ENCODE measurements at regions not wholly inside any gene's neighbourhood (a gene's known extent, or its start where the extent isn't known, plus 50 kb on each side); places are given as distances from the start of the nearest gene placed in this dataset.

DNA sequence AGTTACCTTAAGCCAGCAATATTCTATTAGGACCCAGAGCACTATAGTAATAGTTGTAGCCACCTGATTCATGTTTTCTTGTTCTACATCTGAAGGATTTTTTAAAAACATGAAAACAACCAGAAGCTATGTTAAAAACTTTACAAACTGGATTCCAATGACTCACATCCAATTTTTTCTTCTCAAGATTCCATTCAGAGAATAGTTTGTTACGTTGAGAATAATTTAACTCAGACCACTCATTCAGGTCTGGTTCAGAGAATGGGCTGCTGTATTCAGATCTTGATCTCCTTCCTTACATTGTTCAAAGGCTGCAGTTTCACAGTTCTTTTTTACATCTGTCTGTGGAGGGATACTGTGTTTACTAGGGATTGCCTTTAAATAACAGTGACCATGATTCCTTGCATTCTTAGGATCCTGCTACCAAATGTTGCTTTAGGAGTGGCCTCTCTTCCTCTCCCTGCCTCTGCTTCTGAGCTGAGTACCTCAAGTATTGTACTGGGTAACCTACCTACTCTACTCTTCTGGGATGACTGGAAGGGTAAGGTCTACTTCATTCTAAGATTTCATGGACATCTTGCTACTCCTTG is 448.0 kb upstream of the FBXO33 start:
- H3K79me2 ChIP-seq (ENCODE audit: low read length), result no peaks in the 10 kb centered on the region
- H3K4me1 ChIP-seq (ENCODE audit: low read length), result no peaks in the 10 kb centered on the region
- no peaks in the 10 kb centered on the region for H4K20me1 ChIP-seq (ENCODE audit: insufficient read depth, low read depth, low read length)
- DNase-seq, result no peak
- no peaks in the 10 kb centered on the region for H3K9me2 ChIP-seq (replicated peaks; ENCODE audit: insufficient read depth, low read length)
- no peak overlapping the region for H2AFZ ChIP-seq (ENCODE audit: low read length)
- no peaks in the 10 kb centered on the region for H3K36me3 ChIP-seq (ENCODE audit: insufficient read depth, low read length)
- H3K4me3 ChIP-seq (ENCODE audit: low read length), result no peak overlapping the region
- H3K27ac ChIP-seq (ENCODE audit: low read length), result no peak overlapping the region
- H3K9ac ChIP-seq (ENCODE audit: low read length), result no peak overlapping the region
- H3K9me3 ChIP-seq (ENCODE audit: low read length), result no peaks in the 10 kb centered on the region; the same call in 1 of the 2 replicates
- peaks cover 4% of the 10 kb centered on the region; the same call in 1 of the 2 replicates for H3K27me3 ChIP-seq (ENCODE audit: low read length)
- H3K4me2 ChIP-seq (ENCODE audit: low read depth, low read length, poor library complexity, severe bottlenecking), result no peak overlapping the region

DNA sequence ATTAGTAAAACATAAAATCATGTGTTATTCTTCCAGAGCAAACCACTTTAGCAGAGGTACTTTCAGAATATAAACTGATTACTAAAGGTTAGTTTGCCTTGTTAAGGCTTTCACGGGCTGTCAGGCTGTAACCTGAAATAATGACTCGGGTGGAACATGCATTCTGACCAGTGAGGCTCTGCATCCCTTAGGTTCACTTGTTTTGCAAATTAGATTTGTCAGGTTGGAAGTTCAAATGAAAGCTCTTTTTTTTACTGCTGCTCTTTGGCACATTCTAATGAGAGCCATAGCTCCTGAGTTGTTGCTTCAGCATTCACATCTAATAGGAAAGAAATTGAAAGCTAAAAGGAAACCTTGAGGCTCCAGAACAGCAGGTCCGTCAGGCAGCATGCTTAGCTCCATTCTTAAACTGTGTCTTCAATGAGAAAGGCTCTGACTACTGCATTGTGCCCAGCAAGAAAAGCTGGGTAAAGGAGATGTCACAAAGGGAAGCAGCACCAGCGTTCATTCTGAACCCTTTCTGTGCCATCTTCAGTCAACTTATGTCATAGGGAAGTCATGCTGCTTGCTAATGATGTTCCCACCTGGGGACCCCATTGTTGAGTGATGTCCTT is 445.5 kb upstream of the FBXO33 start:
- Histone ChIP-seq H3K4me3 (ENCODE audit: low read length) (no peak overlapping the region), H2AFZ (ENCODE audit: low read length) (no peak overlapping the region), H3K9me2 (replicated peaks; ENCODE audit: insufficient read depth, low read length) (no peaks in the 10 kb centered on the region), H3K4me1 (ENCODE audit: low read length) (no peaks in the 10 kb centered on the region), H4K20me1 (ENCODE audit: insufficient read depth, low read depth, low read length) (no peaks in the 10 kb centered on the region), H3K9ac (ENCODE audit: low read length) (no peak overlapping the region), H3K4me2 (ENCODE audit: low read depth, low read length, poor library complexity, severe bottlenecking) (no peak overlapping the region), H3K27me3 (ENCODE audit: low read length) (no peaks in the 10 kb centered on the region), H3K9me3 (ENCODE audit: low read length) (no peaks in the 10 kb centered on the region), H3K27ac (ENCODE audit: low read length) (no peak overlapping the region), H3K79me2 (ENCODE audit: low read length) (no peaks in the 10 kb centered on the region), H3K36me3 (ENCODE audit: insufficient read depth, low read length) (no peaks in the 10 kb centered on the region)
- DNase-seq, result no peak

- Histone ChIP-seq H3K36me3 (ENCODE audit: insufficient read depth, low read length) (no peaks in the 10 kb centered on the region), H3K27me3 (ENCODE audit: low read length) (no peaks in the 10 kb centered on the region), H3K4me1 (ENCODE audit: low read length) (no peaks in the 10 kb centered on the region), H3K9me3 (ENCODE audit: low read length) (no peaks in the 10 kb centered on the region), H3K9me2 (replicated peaks; ENCODE audit: insufficient read depth, low read length) (no peaks in the 10 kb centered on the region), H4K20me1 (ENCODE audit: insufficient read depth, low read depth, low read length) (no peaks in the 10 kb centered on the region), H3K4me3 (ENCODE audit: low read length) (no peak overlapping the region), H3K4me2 (ENCODE audit: low read depth, low read length, poor library complexity, severe bottlenecking) (no peak overlapping the region), H3K27ac (ENCODE audit: low read length) (no peak overlapping the region), H3K79me2 (ENCODE audit: low read length) (no peaks in the 10 kb centered on the region), H3K9ac (ENCODE audit: low read length) (no peak overlapping the region), H2AFZ (ENCODE audit: low read length) (no peak overlapping the region)
- no peak for DNase-seq
Observed at GRCh38 chr14:39876916-39877315, 444.7 kb upstream of the FBXO33 start.

DNA sequence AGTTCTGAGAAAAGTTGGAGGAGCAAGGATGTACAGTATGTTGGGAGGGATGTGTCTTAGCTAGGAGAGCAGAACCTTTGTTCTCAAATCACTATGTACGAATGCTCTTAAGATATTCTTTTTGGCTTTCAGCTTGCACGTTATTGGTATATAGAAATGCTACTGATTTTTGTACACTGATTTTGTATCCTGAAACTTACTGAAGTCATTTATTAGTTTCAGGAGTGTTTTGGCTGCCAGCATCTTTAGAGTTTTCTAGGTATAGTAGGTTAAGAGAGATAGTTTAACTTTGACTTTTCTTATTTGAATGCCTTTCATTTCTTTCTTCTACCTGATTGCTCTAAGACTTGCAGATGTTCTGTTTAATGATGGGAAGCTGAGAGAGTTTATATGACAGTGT is 442.8 kb upstream of the FBXO33 start:
- no peak overlapping the region for H3K4me3 ChIP-seq (ENCODE audit: low read length)
- no peaks in the 10 kb centered on the region for H3K79me2 ChIP-seq (ENCODE audit: low read length)
- no peaks in the 10 kb centered on the region for H3K27me3 ChIP-seq (ENCODE audit: low read length)
- no peak overlapping the region for H3K9ac ChIP-seq (ENCODE audit: low read length)
- no peak overlapping the region for H3K27ac ChIP-seq (ENCODE audit: low read length)
- H3K9me2 ChIP-seq (replicated peaks; ENCODE audit: insufficient read depth, low read length), result no peaks in the 10 kb centered on the region
- no peaks in the 10 kb centered on the region for H3K9me3 ChIP-seq (ENCODE audit: low read length)
- no peaks in the 10 kb centered on the region for H3K36me3 ChIP-seq (ENCODE audit: insufficient read depth, low read length)
- H3K4me1 ChIP-seq (ENCODE audit: low read length), result no peaks in the 10 kb centered on the region
- H4K20me1 ChIP-seq (ENCODE audit: insufficient read depth, low read depth, low read length), result no peaks in the 10 kb centered on the region
- DNase-seq, result no peak
- no peak overlapping the region for H3K4me2 ChIP-seq (ENCODE audit: low read depth, low read length, poor library complexity, severe bottlenecking)
- no peak overlapping the region for H2AFZ ChIP-seq (ENCODE audit: low read length)

- Histone ChIP-seq H3K9ac (ENCODE audit: low read length) (no peak overlapping the region), H3K9me2 (replicated peaks; ENCODE audit: insufficient read depth, low read length) (no peaks in the 10 kb centered on the region), H3K36me3 (ENCODE audit: insufficient read depth, low read length) (no peaks in the 10 kb centered on the region), H4K20me1 (ENCODE audit: insufficient read depth, low read depth, low read length) (no peaks in the 10 kb centered on the region), H3K27me3 (ENCODE audit: low read length) (no peaks in the 10 kb centered on the region), H3K4me1 (ENCODE audit: low read length) (no peaks in the 10 kb centered on the region), H3K4me2 (ENCODE audit: low read depth, low read length, poor library complexity, severe bottlenecking) (no peak overlapping the region), H3K79me2 (ENCODE audit: low read length) (no peaks in the 10 kb centered on the region), H3K27ac (ENCODE audit: low read length) (no peak overlapping the region), H3K9me3 (ENCODE audit: low read length) (no peaks in the 10 kb centered on the region), H2AFZ (ENCODE audit: low read length) (no peak overlapping the region), H3K4me3 (ENCODE audit: low read length) (no peak overlapping the region)
- no peak for DNase-seq
Observed at GRCh38 chr14:39873791-39874190, 441.6 kb upstream of the FBXO33 start.

GRCh38 chr14:39868949-39869348 is 436.7 kb upstream of the FBXO33 start:
- Histone ChIP-seq H2AFZ (ENCODE audit: low read length) (no peak overlapping the region), H3K4me3 (ENCODE audit: low read length) (no peak overlapping the region), H3K27me3 (ENCODE audit: low read length) (no peaks in the 10 kb centered on the region), H3K4me2 (ENCODE audit: low read depth, low read length, poor library complexity, severe bottlenecking) (no peak overlapping the region), H3K9ac (ENCODE audit: low read length) (no peak overlapping the region), H3K9me3 (ENCODE audit: low read length) (no peaks in the 10 kb centered on the region), H3K27ac (ENCODE audit: low read length) (no peak overlapping the region), H3K36me3 (ENCODE audit: insufficient read depth, low read length) (no peaks in the 10 kb centered on the region), H4K20me1 (ENCODE audit: insufficient read depth, low read depth, low read length) (no peaks in the 10 kb centered on the region), H3K9me2 (replicated peaks; ENCODE audit: insufficient read depth, low read length) (no peaks in the 10 kb centered on the region), H3K79me2 (ENCODE audit: low read length) (no peaks in the 10 kb centered on the region), H3K4me1 (ENCODE audit: low read length) (no peaks in the 10 kb centered on the region)
- no peak for DNase-seq

- Histone ChIP-seq H3K4me3 (ENCODE audit: low read length) (no peak overlapping the region), H3K9me2 (replicated peaks; ENCODE audit: insufficient read depth, low read length) (no peaks in the 10 kb centered on the region), H2AFZ (ENCODE audit: low read length) (no peak overlapping the region), H3K79me2 (ENCODE audit: low read length) (no peaks in the 10 kb centered on the region), H3K27me3 (ENCODE audit: low read length) (no peaks in the 10 kb centered on the region), H4K20me1 (ENCODE audit: insufficient read depth, low read depth, low read length) (no peaks in the 10 kb centered on the region), H3K9ac (ENCODE audit: low read length) (no peak overlapping the region), H3K4me1 (ENCODE audit: low read length) (no peaks in the 10 kb centered on the region), H3K4me2 (ENCODE audit: low read depth, low read length, poor library complexity, severe bottlenecking) (no peak overlapping the region), H3K9me3 (ENCODE audit: low read length) (no peaks in the 10 kb centered on the region), H3K36me3 (ENCODE audit: insufficient read depth, low read length) (no peaks in the 10 kb centered on the region), H3K27ac (ENCODE audit: low read length) (no peak overlapping the region)
- no peak for DNase-seq
Observed at GRCh38 chr14:39868251-39868650, 436.0 kb upstream of the FBXO33 start.

GRCh38 chr14:39863441-39863840 is 431.2 kb upstream of the FBXO33 start:
- no peaks in the 10 kb centered on the region for H3K9me2 ChIP-seq (replicated peaks; ENCODE audit: insufficient read depth, low read length)
- H3K4me1 ChIP-seq (ENCODE audit: low read length), result no peaks in the 10 kb centered on the region
- no peak for DNase-seq
- no peak overlapping the region for H3K27ac ChIP-seq (ENCODE audit: low read length)
- H3K9me3 ChIP-seq (ENCODE audit: low read length), result no peaks in the 10 kb centered on the region
- H3K4me3 ChIP-seq (ENCODE audit: low read length), result no peak overlapping the region
- no peak overlapping the region for H3K9ac ChIP-seq (ENCODE audit: low read length)
- H3K36me3 ChIP-seq (ENCODE audit: insufficient read depth, low read length), result no peaks in the 10 kb centered on the region
- no peaks in the 10 kb centered on the region for H3K27me3 ChIP-seq (ENCODE audit: low read length)
- H2AFZ ChIP-seq (ENCODE audit: low read length), result no peak overlapping the region
- no peak overlapping the region for H3K4me2 ChIP-seq (ENCODE audit: low read depth, low read length, poor library complexity, severe bottlenecking)
- no peaks in the 10 kb centered on the region for H3K79me2 ChIP-seq (ENCODE audit: low read length)
- H4K20me1 ChIP-seq (ENCODE audit: insufficient read depth, low read depth, low read length), result no peaks in the 10 kb centered on the region

All from Karpas-422 (cell line).